ENCODE measurements at regions not wholly inside any gene's neighbourhood (a gene's known extent, or its start where the extent isn't known, plus 50 kb on each side); places are given as distances from the start of the nearest gene placed in this dataset.

DNA sequence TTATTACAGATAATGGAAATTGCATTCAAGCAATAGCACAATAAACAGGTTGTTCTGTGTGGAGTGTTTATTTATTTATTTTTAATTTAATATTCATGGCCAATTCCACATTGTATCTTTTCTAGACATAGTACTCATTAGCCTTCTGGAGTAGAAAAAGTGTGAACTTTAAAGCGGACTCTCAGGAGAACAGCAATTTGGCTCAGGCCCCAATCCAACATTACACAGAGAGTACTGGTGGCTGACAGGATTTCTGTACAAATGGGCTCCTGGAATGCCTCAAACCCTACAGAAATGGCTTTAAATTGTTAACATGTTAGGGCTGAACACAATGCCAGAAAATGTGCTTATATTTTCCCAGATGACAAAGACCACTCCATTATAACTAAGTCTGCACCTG lies 533.9 kb upstream of the NXPH2 start:
- TF ChIP-seq, protein P1, sequence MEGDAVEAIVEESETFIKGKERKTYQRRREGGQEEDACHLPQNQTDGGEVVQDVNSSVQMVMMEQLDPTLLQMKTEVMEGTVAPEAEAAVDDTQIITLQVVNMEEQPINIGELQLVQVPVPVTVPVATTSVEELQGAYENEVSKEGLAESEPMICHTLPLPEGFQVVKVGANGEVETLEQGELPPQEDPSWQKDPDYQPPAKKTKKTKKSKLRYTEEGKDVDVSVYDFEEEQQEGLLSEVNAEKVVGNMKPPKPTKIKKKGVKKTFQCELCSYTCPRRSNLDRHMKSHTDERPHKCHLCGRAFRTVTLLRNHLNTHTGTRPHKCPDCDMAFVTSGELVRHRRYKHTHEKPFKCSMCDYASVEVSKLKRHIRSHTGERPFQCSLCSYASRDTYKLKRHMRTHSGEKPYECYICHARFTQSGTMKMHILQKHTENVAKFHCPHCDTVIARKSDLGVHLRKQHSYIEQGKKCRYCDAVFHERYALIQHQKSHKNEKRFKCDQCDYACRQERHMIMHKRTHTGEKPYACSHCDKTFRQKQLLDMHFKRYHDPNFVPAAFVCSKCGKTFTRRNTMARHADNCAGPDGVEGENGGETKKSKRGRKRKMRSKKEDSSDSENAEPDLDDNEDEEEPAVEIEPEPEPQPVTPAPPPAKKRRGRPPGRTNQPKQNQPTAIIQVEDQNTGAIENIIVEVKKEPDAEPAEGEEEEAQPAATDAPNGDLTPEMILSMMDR (IDR thresholded peaks at IDR 0.05) = no peak
- no peak for TF ChIP-seq POLR2A (IDR thresholded peaks at IDR 0.05)

All from testis (tissue), 2 donors.